ENCODE measurements at regions not wholly inside any gene's neighbourhood (a gene's known extent, or its start where the extent isn't known, plus 50 kb on each side); places are given as distances from the start of the nearest gene placed in this dataset.
A peak's percentile ranks its signal among the peaks of the same experiment; 100 is the strongest.

DNA sequence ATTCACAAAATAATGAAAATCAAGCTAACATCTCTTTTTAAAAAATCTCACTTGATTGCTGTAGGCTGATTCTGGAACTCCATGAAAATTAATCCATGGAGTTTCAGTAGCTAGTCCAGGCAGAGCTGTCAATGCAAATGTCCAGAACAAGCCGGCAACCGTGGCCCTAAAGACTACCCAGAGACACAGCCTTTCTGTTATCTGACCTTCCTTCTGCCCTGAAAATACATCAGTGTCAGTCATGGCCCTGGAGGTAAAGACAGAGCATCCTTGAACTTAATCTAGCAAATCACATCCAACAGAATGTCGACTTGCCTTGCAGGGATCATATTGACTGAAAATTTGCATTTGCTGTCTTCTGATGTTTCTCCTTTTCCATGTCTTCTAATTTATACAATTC is 887.4 kb upstream of the B3GALT2 start:
- TF ChIP-seq CTCF (IDR thresholded peaks at IDR 0.05; ENCODE audit: low read depth, low read length), result no peak
- no peak overlapping the region for H3K4me3 ChIP-seq (ENCODE audit: low read depth, low read length)
- peak; percentile 37 for DNase-seq

DNA sequence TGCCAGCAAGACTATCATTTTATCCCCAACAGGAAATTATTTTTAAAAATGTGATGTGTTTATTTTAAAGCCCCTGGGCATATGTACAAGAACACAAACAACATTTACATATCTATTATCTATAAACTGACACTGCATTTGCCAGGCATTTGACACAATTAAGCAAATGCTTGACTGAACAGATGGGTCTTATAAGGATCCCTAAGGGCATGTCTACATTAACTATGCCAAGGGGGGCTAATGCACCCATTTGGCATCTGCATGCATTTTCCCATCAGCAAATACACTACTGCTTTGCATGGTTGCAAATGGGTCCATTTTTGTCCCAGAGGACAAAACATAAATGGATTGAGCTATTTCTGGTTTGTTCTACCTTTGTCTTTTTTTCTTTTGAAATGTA is 884.8 kb upstream of the B3GALT2 start:
- H3K27me3 ChIP-seq, result no peaks in the 10 kb centered on the region
- peak; percentile 11 for DNase-seq
- TF ChIP-seq CTCF (IDR thresholded peaks at IDR 0.05; ENCODE audit: low read depth, low read length), result no peak
- H3K4me1 ChIP-seq, result peaks cover 9% of the 10 kb centered on the region
- H3K9me3 ChIP-seq, result no peaks in the 10 kb centered on the region
- H3K36me3 ChIP-seq, result no peaks in the 10 kb centered on the region
- H3K4me3 ChIP-seq (ENCODE audit: low read depth, low read length), result no peak overlapping the region

More for the DNA sequence above, 887.4 kb upstream of the B3GALT2 start:
- Histone ChIP-seq H3K9me3 (no peaks in the 10 kb centered on the region), H3K36me3 (no peaks in the 10 kb centered on the region), H3K27me3 (no peaks in the 10 kb centered on the region), H3K4me1 (peaks cover 9% of the 10 kb centered on the region)

DNA sequence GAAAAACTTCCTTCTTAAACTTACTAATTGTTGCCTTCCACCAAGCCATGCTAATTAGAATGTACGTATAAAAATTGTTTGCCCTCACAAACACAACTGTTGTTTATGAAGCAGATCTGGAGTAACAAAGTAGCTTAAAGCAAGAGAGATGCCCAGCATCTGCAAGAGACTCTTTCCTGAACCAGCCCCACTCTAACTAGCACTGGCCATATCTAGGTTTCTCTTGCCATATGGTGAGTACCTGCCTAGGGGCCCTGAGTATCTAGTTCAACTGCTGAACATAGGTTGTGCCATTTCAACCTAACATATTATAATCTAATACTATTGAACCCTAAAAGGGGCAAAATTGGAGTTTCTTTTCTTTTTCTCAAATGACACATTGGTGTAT is 883.4 kb upstream of the B3GALT2 start:
- DNase-seq, result no peak
- Histone ChIP-seq H3K9me3 (no peaks in the 10 kb centered on the region), H3K4me1 (peaks cover 9% of the 10 kb centered on the region), H3K27me3 (no peaks in the 10 kb centered on the region), H3K4me3 (ENCODE audit: low read depth, low read length) (no peak overlapping the region), H3K36me3 (no peaks in the 10 kb centered on the region)
- no peak for TF ChIP-seq CTCF (IDR thresholded peaks at IDR 0.05; ENCODE audit: low read depth, low read length)

DNA sequence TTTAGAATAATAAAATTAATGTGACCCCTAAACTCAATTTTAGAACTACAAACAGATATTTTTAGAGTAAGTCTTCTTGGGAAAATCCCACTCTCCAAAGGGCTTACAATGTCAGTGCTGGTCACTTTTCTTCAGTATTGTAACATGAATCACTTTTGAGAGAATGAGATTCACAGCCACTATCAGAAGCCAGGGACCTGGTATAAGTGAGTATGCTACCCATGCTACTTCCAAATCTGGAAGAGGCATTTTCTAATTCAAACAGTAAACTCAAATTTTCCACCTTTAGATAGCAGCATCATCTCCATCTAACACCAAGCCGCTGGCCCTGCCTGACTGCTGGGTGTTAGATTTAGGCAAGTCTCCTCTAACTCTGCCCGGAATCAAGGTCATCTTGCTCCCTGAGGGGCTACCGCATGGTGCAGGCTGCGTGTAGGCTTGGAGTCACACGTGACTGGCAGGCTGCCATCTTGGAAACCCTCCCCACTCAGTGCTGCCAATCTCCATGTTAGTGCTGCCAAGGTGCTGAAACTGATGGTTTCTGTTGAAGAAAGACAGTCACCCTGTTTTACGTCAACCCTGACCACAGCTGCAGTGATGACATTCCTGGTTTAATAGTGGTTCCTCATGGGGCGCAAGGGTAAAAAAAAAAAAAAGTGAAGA is 882.9 kb upstream of the B3GALT2 start:
- Histone ChIP-seq H3K4me3 (ENCODE audit: low read depth, low read length) (no peak overlapping the region), H3K4me1 (peaks cover 9% of the 10 kb centered on the region), H3K9me3 (no peaks in the 10 kb centered on the region), H3K36me3 (no peaks in the 10 kb centered on the region), H3K27me3 (no peaks in the 10 kb centered on the region)
- no peak for TF ChIP-seq CTCF (IDR thresholded peaks at IDR 0.05; ENCODE audit: low read depth, low read length)
- DNase-seq, result peak; percentile 57

DNA sequence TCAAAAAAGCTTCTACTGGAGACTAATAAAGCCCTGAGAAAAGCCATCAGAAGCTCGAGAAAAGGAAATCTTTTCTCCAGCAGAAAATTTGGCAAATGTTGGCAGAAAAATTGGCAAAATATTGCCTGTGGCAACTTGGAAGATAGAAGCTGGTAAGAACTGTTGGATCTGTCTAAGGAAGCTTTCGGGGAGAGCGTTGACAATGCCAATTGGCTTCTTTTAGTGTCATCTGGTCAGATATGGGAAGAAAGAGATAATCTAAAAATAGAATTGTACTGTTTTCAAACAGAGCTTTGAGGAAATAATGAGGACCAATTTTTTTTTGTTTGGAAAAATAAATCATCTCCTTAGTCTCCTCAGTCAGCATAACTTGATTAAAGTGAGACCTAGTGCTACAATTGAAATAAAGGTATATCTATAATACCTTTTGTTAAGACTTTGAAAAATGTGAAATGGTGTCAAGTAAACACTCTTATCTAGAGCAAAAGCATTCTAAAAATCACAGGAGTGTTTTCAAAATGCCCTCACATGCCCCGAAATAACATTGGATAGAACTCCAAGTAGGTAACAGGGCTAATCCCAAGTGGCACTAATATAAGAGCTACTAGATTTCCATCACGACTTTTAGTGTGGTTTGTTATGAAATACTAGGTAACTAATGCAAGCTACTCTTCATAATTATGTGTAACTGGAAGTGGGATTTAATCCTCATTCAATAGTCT is 882.2 kb upstream of the B3GALT2 start:
- Histone ChIP-seq H3K36me3 (no peaks in the 10 kb centered on the region), H3K27me3 (no peaks in the 10 kb centered on the region), H3K4me3 (ENCODE audit: low read depth, low read length) (no peak overlapping the region), H3K9me3 (no peaks in the 10 kb centered on the region), H3K4me1 (peaks cover 3% of the 10 kb centered on the region)
- no peak for TF ChIP-seq CTCF (IDR thresholded peaks at IDR 0.05; ENCODE audit: low read depth, low read length)
- no peak for DNase-seq

DNA sequence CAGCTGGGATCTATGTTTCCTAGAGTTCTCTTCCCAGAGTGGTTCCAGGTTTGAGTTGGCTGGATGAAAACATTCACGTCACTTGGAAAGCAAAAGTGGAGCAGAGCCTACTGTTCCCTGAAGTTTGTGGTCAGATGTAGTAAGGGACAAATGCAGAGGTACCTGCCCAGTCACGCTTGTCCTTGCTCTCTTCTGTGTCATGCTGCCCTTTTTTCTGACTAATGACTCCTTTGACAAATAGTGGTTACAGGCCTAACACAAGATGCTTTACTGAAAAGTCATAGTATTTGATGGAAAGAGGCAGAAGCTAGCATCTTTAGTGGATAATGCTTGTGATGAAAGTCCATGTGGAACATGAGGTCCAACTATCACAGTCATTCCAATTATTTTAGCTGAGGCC is 881.4 kb upstream of the B3GALT2 start:
- Histone ChIP-seq H3K9me3 (no peaks in the 10 kb centered on the region), H3K27me3 (no peaks in the 10 kb centered on the region), H3K36me3 (no peaks in the 10 kb centered on the region), H3K4me1 (no peaks in the 10 kb centered on the region; the same call in none of the 2 replicates), H3K4me3 (ENCODE audit: low read depth, low read length) (no peak overlapping the region)
- TF ChIP-seq CTCF (IDR thresholded peaks at IDR 0.05; ENCODE audit: low read depth, low read length), result no peak
- no peak for DNase-seq
